GM18858 (cell line): ENCODE measurements at regions not wholly inside any gene's neighbourhood (a gene's known extent, or its start where the extent isn't known, plus 50 kb on each side); places are given as distances from the start of the nearest gene placed in this dataset.

ENCODE experiments used
- ATAC-seq: cut with Tn5 transposase; IDR thresholded peaks from one replicate; pipeline ENCODE4 v1.9.1; 2021; ENCODE audit not compliant: unreplicated experiment

- no peak for ATAC-seq
Observed at GRCh38 chr13:44171861-44172260, 201.8 kb upstream of the SERP2 start.

GRCh38 chr13:44172281-44172810 is 201.3 kb upstream of the SERP2 start:
- ATAC-seq, result no peak

DNA sequence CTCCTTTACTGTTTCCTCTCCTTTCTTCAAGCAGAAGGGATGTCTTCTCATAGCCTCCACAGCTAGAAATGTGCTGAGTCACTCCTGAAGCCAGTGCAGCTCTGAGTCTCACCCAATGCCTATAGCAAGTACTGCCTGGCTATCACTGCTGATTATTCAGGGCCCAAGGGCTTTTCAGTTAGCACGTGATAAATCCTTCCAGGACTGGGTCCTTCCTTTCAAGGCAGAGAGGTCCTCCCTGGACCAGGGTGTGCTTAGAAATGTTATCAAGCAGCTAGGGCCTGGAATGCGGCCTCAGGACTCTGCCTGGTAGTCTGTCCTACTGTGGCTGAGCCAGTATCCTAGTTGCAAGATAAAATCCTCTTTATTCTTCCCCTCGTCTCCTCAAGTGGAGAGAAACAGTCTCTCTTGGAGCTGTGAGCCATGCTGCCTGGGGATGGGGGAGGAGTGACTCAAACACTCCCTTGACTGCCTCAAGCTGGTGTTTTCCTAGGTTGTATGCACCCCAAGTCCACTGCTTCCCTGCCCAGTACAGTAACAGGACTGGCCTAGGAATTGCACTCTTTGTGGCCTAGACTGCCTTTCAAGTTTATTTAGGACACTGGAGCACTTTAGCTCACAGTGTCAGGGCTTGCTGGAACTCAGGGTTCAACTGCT is 198.7 kb upstream of the SERP2 start:
- no peak for ATAC-seq

- no peak for ATAC-seq
Observed at GRCh38 chr13:44176173-44176572, 197.5 kb upstream of the SERP2 start.

GRCh38 chr13:44180876-44181536 is 192.6 kb upstream of the SERP2 start:
- ATAC-seq, result no peak

DNA sequence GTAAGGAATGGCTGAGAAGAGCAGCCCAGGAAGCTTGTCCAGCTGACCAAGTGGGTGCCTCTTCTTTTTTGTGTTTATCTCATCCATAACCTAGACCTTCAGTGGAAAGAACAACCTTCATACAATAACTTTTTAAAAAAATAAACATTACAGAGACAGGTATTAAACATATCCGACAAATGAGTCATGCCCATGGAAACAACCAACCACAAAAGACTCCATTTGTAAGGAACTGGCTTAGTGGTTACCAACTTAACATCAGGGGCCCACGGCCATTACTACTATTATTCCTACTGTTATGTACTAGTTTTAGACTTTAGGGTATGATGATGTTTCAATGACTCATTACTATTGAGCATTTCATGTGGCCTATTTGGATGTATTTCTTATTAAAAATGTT is 191.7 kb upstream of the SERP2 start:
- ATAC-seq, result no peak

DNA sequence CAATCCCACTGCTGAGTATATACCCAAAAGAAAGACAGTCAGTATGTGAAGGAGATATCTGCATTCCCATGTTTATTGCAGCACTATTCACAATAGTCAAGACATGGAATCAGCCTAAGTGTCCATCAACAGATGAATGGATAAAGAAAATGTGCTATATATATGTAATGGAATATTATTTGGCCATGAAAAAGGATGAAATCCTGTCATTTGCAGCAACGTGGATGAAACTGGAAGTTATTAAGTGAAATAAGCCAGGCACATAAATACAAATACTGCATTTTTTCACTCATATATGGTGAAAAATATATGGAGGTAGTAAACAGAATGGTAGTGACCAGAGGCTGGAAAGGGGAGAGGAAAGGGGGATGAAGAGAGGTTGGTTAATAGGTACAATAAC is 188.9 kb upstream of the SERP2 start:
- no peak for ATAC-seq

DNA sequence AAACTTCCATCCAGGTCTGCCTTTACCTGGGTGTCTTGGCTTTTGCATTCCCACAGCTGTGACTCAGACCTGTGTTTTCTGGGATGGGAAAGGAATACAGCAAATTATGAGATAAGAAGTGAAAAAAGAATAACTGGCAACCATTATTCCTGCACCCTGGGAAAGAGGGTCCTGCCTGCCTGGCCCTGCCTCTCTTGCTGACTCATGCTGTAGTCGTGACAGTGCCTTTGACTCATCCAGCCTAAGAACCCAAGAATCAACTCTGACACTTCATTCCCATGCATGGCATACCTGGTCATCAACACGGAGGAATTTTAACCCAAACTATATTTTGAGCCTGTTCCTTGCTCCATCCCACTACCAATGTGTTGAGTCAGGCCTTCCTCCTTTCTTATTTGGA is 185.4 kb upstream of the SERP2 start:
- no peak for ATAC-seq

- no peak for ATAC-seq
Observed at GRCh38 chr13:44189085-44189484, 184.5 kb upstream of the SERP2 start.

DNA sequence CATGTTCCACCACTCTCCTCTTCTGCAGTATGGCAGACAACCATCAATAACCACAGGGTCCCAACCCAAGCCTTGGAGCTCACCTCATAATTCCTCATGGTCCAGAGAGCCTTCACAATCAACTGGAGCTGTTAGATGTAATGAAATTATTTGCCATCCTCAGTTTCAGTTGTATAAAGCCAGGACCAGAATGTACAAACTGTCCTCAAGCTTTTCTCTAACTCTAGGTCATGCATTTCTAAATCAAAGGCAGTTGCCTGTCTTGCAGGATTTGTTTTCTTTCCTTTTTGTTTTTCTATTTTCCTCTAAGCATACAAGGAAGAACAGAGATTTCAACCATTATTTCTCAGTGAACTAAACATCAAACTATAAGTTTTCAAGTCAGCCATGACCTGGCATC is 182.5 kb upstream of the SERP2 start:
- ATAC-seq, result no peak

DNA sequence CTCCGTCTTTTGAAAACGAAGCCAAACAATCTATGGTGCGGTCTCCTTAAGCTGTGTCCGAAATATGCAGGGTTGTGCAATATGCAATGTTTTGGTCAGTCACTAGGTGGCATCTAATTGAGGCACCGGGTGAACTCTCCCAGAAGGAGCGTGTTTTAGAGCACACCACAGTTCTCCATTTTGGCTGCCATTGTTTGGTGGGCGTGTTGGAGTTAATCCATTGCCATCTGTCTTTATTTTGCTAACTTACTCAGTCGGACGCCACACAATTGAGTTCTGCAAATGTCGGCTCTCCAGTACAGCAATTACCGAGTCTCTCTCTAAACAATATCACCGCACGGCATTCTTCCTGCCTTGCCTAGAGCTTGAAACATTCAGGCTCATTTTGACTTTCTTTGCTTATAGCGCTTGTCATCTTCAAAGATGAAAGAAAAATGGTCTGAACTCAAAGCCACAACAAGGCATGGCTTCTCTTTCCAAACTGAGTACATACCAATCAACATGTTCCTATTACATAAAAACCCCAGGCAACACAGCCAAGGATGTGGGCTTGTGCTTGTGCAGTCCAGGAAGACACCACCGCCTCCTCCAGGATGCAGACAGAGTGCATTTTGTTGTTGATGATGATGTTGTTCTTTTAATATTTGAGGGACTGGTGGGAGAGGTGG is 182.0 kb upstream of the SERP2 start:
- no peak for ATAC-seq

DNA sequence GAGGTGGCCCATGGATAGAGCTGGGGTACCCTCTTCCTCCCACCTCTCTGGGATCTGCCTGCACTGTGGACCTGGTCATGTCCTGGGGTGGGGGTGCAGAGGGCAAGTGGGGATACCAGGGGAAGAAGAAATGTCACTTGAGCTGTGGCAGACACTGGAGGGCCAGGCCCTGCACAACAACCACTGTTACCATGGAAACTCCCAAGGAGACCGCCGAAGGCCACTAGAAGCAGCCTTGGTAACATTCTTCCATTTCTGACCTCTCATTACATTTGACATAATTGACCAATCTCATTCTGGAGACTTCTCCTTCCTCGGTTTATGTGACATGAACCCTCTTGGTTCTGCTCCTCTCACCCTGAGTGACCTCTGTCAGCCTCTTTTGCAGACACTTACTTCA is 179.9 kb upstream of the SERP2 start:
- no peak for ATAC-seq

DNA sequence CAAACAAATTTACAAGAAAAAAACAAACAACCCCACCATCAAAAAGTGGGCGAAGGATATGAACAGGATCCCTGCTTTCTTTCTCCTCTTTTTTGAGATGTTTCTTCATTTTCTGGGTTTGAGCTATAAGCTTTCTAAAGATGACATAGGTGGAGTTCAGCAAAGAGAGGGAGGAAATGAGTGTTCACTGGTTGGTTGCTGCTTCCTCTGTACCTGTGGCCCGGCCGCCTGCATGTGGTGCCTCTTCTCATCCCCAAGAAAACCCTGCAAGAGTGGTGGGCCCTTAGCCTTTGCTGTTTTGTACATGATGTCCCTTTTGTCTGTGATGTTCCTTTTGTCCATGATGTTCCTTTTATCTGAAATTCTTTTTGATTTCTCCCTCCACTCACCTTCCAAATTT is 178.4 kb upstream of the SERP2 start:
- ATAC-seq, result no peak

GRCh38 chr13:44196196-44196751 is 177.3 kb upstream of the SERP2 start:
- ATAC-seq, result no peak

DNA sequence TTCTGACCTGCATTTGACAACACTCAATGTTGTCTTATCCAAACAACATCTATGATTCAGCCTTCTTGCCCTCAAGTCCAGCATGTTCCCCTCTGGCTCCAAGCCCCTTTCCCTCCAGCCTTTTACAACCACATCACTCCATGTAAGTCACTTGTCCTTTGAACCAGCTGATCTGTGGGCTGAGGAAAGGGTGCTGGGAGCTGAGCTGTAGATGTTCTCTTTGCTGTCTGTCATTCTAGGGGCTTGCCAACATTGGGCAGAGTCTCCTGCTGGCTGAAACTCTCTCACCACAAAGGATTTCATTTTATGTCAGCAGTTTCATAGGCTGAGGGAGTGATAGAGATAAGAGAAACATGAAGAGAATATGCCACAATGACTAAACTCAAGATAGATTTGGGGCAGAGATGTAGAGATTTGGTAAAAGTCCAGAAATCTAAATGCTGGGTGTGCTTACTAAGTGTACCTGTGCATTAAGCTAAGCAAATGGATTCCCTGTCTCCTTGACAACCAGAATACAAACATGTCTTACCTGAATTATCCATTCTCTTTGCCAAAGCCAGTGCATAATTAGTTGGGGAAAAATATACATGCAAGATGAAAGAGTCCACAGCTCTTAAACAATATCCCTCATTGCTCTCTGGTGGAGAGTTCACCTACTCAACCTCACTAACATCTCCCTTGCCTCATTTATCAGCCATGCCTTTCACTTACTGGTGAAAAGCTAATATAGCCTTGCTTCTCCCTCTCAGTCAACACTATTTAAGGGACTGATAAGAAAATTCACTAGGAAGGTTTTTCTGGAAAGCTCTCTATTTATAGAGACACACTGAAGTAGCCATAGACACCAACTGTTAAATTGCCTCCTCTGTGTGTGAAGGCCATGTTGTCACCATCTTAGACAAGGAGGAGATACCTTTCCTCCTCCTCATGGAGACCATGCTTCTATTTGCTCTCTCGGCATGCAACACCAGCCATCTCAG is 175.5 kb upstream of the SERP2 start:
- peak; percentile 93 for ATAC-seq

- ATAC-seq, result no peak
Observed at GRCh38 chr13:44198826-44199225, 174.8 kb upstream of the SERP2 start.

DNA sequence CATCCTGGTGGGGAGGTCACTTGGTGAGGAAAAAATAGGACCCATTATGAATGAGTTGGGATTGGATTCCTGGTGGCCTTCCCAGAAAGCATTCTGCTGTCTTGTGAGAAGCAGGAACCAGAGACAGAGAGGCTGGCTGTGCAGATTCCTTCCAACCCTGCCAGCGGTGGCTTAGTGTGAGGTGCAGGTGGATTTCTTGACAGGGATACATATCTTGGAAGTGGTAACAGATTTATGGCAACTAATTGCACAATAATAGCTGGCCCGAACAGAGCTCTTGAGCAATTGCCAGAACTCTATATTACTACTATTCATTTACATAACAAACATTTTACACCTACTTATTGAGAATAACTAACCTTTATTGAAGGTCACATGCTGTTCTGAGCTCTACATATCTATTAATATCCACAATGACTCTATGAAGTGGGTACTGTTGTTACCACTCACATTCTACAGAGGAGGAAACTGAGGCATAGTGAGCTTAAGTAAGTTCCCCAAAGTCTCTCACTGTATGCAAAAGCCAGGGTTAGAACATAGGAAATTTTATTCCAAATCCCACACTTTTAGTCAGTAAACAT is 173.9 kb upstream of the SERP2 start:
- ATAC-seq, result no peak

- no peak for ATAC-seq
Observed at GRCh38 chr13:44206434-44206833, 167.2 kb upstream of the SERP2 start.

DNA sequence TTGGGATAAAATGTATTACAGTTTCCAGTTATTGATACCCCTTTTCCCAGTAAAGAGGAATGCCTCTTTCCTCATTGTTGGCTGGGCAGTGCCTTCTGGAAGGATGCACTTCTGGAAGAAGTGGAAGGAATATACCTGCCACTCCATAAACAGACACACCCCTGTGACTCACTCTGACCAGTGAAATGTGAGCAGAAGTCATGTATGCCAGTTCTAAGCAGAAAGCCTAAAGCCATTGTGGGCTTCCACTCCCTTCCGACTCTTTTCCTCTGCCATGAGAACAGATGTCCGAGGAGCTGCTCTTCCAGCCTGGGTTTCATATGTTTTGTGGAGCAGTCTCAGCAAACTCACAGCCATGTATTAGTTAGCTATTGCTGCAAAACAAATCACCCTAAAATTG is 166.1 kb upstream of the SERP2 start:
- no peak for ATAC-seq

DNA sequence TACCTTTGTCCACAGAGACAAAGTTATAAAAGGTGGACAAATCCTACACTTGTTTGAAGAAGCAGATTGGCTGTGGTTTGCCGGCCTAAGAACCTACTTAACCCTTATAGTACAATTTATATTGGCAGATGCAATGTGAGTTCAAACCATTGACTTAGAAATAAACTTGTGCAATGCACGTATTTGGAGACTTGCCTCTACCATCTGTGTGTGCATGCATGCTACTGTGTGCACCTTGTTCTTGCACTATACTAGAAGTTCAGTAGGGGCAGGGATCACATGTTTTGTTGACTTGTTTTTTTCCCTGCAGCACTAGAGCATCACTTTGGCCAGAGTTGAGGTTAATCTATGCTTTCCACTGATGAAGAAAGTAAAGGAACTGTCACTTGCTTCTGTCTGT is 163.1 kb upstream of the SERP2 start:
- ATAC-seq, result no peak
